G401.6 (cell line): ENCODE measurements at regions not wholly inside any gene's neighbourhood (a gene's known extent, or its start where the extent isn't known, plus 50 kb on each side); places are given as distances from the start of the nearest gene placed in this dataset.
"Not testable (repeated sequence)": the region's sequence is repeated elsewhere in the genome, so short reads cannot be mapped to it uniquely, and the experiment has no call there.

ENCODE experiments used
- FAIRE-seq: peaks from 2 replicates; lab custom pipeline; 2012; peaks lifted over from hg19 to GRCh38; lab: Jason Lieb, UNC

- no peak for FAIRE-seq
These were observed 280.1 kb upstream of the RGS17 start for GRCh38 chr6:153411070-153411648.

- no peak for FAIRE-seq
These were observed 274.8 kb upstream of the RGS17 start for GRCh38 chr6:153405931-153406330.

DNA sequence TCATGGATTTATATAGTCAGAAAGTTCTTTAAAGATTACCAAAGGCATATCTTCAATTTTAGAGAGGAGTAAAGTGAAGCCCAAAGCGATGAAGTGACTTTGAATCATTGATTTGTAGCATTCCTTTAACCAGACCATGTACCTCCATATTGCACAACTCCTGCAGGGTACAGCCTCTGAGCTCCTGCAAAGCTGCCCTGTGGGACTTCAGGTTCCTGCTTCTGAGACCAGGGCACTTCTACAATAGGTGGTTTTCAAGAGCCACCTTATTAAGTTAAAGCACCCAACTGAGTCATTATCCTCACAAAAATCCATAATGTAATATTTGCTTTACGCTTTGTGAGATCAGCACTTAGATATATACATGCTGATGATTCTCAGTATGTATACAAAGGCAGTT lies 270.7 kb upstream of the RGS17 start:
- no peak for FAIRE-seq

DNA sequence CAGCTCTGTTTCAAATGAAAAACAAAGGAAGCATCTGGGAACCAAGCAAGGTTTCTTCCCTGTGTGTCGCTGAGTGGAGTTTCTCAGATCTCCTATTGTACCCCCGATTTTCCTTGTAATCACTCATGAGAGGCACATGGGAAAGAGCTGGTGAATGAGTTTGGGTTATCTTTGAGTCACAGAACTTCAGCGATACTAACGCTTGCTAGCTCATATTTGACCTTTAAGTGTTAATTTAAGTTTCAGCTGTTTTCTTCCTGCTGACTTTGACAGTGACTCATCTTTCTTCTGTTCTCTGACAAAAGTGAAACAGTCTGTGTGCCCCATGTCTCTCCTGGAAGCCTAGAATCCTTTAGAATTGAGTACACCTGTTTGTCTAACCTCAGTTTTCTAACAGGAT lies 261.1 kb upstream of the RGS17 start:
- FAIRE-seq: no peak

DNA sequence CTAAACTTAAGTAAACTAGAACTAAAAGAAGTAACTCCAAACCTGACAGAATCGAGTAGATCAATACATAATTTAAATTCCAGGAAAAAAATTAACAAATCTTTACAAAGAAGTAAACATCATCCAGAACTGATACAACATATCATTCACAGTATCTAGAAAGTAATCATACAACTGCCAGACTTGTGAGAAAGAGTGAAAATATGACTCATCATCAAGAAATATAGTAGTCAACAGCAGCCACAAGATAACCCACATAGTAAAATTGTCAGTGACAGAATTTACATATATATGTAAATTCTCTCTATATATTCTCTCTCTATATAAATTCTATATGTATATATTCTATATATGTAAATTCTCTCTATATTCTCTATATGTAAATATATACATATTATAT lies 242.8 kb upstream of the RGS17 start:
- FAIRE-seq: no peak

DNA sequence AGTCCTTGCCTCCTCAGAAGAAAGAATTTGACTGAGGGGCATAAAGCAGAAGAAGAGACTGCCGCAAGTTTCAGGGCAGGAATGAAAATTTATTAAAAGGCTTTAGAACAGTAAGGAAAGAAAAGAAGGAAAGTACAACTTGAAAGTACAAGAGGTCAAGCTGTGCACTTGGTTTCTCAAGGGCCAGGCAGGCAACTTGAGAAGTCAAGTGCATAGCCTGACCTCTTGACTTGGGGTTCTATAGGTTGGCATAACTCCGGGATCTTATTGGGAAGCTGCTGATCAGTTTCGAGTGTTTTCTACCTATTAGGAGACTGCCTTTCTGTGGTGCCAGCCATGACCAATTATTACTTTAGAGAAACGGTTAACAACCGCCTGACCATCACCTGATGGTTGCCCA lies 237.0 kb upstream of the RGS17 start:
- no peak for FAIRE-seq

DNA sequence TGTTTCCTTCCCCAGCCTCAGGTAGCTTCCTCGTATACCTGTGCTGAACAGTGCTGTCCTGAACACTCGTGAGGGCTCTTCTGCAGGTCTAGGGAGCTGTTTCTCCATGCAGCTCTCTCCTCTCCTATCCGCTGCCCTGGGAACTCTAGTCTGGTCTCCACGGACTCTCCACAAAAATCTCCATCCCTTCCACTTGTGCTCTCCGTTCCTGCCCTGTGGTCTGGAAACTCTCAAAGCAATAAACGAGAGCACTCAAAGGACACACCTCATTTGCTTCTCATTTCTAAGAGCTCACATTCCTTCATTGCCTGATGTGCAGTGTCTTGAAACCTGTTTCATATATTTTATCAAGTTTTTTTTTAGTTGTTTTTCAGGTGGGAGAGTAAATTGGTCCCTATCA lies 235.9 kb upstream of the RGS17 start:
- no peak for FAIRE-seq

DNA sequence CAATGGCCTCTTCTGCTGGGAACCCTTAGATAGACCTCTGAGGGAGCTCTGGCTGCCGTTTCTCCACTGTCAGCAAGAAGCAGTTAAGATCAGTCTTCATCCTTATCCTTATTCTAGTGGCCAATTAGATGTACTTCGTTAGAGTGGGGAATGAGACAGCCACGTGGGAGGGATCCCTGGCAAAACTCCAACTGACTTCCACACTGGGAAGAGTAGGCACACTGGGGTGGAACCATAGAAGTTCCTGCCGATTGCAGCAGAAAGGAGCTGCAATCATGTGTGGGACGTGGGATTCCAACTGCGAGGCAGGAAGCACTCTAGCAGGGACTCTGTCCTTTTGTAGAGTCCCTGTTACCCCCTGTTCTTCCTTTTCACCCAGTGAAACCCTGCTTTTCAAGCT lies 226.3 kb upstream of the RGS17 start:
- FAIRE-seq: no peak

- FAIRE-seq: no peak
These were observed 209.5 kb upstream of the RGS17 start for GRCh38 chr6:153340568-153340967.

GRCh38 chr6:153334121-153334520 lies 203.0 kb upstream of the RGS17 start:
- FAIRE-seq: no peak

- FAIRE-seq: not testable (repeated sequence)
These were observed 200.1 kb upstream of the RGS17 start for GRCh38 chr6:153331221-153331620.

DNA sequence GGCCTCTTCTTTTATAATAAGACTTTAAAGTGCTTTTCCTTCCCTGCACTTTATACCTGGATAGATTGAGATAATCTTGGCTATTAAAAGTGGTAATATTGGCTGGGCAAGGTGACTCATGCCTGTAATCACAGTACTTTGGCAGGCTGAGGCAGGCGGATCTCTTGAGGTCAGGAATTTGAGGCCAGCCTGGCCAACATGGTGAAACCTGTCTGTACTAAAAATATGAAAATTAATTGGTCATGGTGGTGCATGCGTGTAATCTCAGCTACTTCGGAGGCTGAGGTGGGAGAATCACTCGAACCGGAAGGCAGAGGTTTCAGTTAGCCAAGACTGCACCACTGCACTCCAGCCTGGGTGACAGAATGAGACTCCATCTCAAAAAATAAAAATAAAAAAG lies 197.1 kb upstream of the RGS17 start:
- no peak for FAIRE-seq

- no peak for FAIRE-seq
These were observed 194.6 kb upstream of the RGS17 start for GRCh38 chr6:153325661-153326060.

DNA sequence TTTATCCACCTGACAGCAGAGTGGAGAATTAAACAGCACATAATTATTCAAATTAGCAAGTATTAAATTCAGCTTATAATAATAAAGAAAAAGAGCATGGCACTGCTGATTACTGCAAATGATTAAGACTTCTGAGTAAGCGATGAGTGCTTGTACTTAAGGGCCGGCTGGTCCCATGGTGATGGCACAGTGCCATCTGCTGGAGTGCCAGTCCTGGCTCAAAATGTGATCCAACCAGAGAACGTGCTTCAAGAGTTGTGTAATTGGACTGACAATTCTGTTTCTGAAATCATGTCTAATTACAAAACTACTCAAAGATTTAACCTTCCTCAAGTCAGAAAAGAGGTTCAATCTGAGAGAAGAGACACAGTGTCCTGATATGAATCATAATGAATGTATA lies 181.6 kb upstream of the RGS17 start:
- no peak for FAIRE-seq

DNA sequence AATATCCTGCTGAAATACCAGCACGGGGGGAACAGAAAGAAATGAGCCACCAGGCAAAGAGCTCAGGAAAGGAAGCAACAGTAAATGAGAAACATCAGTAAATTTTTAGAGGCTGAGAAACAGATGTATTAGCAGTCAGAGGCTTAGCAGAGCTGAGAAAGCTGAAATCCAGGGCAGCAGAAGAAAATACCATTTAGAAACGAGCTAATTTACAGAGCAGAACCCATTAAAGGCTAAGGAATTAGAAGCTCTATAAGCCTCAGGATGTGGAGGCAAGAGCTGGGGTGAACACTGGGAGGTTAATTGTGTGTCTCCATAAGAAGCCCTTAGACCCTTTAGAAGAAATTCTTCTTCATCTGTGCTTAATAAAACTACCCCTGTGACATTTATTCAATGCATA lies 178.6 kb upstream of the RGS17 start:
- FAIRE-seq: no peak

- FAIRE-seq: no peak
These were observed 171.1 kb upstream of the RGS17 start for GRCh38 chr6:153302133-153302532.

DNA sequence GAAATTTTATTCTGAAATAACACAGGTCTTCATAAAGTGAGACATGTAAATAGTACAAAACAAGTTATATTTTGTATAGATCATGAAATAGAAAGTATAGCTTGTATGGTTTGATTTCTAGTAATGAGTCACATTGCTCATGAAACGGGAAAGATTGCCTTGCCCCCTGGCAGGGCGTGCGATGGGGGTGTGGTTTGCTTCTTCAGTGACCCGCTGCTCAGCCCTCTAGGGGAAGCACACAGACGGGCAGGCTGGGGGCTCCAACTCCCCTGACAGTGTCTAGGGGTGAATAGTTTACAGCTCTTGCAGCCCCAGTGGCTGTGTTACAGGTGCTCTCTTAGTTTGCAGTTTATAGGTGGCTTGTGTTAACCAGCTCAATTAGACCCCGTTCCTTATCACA lies 170.5 kb upstream of the RGS17 start:
- FAIRE-seq: no peak

DNA sequence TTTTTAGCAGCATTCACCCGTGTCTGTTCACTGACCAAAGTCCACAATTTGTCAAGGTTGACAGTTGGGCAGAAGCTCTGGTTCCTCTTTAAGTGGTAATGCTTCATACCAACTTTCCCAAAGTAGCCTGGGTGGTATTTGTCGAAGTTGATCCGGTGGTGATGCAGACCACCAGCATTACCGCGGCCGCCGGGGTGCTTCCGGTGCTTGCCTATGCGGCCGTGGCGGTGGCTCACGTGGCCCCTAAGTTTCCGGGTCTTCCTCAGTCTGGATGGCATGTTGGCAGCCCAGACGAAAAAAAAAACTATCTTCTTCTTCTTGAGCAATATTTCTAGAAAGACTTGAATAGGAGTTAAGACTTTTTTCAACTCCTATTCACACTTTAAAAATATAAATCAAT lies 151.4 kb upstream of the RGS17 start:
- not testable (repeated sequence) for FAIRE-seq

DNA sequence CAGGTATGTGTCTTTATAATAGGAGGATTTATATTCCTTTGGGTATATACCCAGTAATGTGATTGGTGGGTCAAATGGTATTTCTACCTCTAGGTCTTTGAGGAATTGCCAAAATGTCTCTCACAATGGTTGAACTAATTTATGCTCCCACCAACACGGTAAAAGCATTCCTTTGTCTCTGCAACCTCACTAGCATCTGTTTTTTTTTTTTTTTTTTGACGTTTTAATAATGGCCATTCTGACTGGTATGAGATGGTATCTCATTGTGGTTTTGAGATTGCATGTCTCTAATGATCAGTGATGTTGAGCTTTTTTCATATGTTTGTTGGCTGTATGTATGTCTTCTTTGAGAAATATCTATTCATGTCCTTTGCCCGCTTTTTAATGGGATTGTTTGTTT lies 144.9 kb upstream of the RGS17 start:
- no peak for FAIRE-seq

DNA sequence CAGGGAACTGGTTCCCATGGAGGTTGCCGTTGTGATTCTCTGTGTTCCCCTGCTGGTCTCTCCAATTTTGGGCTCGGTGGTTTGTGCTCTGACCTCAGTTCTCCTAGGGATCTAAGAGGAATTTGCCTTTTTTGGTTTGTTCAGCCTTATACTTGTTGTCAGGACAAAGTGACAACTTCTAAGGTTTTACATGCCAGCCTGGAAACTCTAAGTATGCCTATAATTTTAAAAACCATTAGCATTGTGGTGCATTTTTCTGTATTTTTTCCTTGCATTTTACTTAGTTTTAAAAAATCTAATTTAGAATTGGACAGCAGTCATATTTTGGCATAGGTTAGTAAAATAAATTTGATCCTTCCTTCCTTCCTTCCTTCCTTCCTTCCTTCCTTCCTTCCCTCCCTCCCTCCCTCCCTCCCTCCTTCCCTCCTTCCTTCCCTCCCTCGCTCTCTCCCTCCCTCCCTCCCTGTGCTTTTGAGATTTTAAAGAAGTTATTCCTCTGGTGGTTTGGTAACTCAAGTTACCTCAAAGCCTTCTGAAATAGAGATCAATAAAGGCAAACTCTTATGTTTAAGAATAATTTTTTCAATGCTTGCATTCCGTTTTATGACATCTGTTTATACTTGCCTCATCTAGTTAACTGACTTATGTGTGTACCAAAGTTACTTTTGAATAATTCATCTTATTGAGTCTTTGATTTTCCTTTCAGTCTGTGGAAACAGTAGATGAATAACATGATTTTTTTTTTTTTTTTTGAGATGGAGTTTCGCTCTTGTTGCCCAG lies 141.3 kb upstream of the RGS17 start:
- FAIRE-seq: no peak

DNA sequence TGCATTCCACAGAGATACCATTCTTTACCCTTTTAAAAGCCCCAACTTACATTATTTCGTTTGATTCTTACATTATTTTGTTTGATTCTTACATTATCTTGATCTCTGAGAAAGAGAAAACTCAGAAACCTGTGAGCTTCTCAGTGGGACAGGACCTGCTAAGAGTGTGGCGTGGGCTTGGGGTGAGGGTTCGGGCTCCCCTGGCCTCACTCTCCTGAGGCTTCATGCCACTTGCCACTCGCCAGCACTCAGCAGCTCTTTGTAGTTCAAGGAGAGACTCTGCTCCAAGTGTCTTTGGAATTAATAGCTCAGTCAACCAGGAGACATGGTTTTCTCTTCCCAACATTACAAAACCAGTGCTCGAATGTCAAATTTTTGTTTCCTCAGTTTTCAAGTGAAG lies 132.4 kb upstream of the RGS17 start:
- FAIRE-seq: no peak

GRCh38 chr6:153251326-153251725 lies 120.2 kb upstream of the RGS17 start:
- no peak for FAIRE-seq

GRCh38 chr6:153237670-153238069 lies 106.6 kb upstream of the RGS17 start:
- FAIRE-seq: no peak

DNA sequence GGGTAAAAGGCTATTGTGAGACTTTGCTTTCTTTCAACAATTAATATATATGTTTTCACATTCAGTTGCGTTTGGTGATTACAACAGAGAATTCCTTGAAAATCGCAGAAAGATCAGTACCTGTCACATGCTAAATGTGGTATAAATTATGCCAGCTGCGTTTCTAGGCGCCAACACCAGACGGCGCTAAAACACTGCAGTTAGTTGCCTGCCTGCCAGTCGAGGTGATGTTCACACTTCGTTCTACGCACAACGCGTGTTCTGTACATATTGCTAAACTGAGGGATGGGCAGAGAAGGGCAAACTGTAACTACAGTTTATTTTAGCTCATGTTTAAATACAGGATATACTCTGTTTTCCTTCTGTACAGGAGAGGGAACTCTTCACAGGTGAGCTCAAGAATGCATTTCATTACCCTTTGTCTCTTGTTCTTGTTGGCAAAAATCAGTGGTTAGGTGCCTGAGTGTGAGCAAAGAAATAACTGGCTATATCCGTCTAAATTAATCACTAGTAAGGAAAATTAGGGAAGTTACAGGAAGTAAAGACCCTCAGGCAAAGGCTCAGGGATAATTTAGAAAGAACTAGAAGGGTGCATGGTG lies 100.1 kb upstream of the RGS17 start:
- FAIRE-seq: no peak
